Smooth muscle cell (in vitro differentiated cells): ENCODE measurements at regions not wholly inside any gene's neighbourhood (a gene's known extent, or its start where the extent isn't known, plus 50 kb on each side); places are given as distances from the start of the nearest gene placed in this dataset.

Experiments used
- DNase-seq: peaks from one replicate; lab custom pipeline; 2025; ENCODE audit not compliant: unreplicated experiment; lab: John Stamatoyannopoulos, UW
- H2AFZ ChIP-seq: fragments of 200-600 bp; sonication (generic); 2 replicates; pipeline ENCODE4 v1.6.0; 2016; ENCODE audit warnings: antibody characterized with exemption, low read depth, mild to moderate bottlenecking
- H3F3A ChIP-seq: fragments of 200-600 bp; sonication (generic); 2 replicates; pipeline ENCODE4 v1.6.0; 2017; ENCODE audit warnings: antibody characterized with exemption, low read depth
- H3K27ac ChIP-seq: fragments of 200-600 bp; sonication (generic); 2 replicates; pipeline ENCODE4 v1.5.1; 2016; ENCODE audit warnings: low read depth, mild to moderate bottlenecking
- H3K27me3 ChIP-seq: fragments of 200-600 bp; sonication (generic); 2 replicates; pipeline ENCODE4 v1.6.1; 2016; ENCODE audit warnings: low read depth, mild to moderate bottlenecking
- H3K36me3 ChIP-seq: fragments of 200-600 bp; sonication (generic); 2 replicates; pipeline ENCODE4 v1.5.1; 2016; ENCODE audit warnings: low read depth
- H3K4me1 ChIP-seq: fragments of 200-600 bp; sonication (generic); 2 replicates; pipeline ENCODE4 v1.5.1; 2016; ENCODE audit warnings: low read depth
- H3K4me2 ChIP-seq: fragments of 200-600 bp; sonication (generic); 2 replicates; pipeline ENCODE4 v1.6.0; 2016; ENCODE audit warnings: mild to moderate bottlenecking
- H3K4me3 ChIP-seq: fragments of 200-600 bp; sonication (generic); 2 replicates; pipeline ENCODE4 v1.5.1; 2016; ENCODE audit warnings: mild to moderate bottlenecking
- H3K79me2 ChIP-seq: fragments of 200-600 bp; sonication (generic); 2 replicates; pipeline ENCODE4 v1.6.0; 2016; ENCODE audit warnings: low read depth, mild to moderate bottlenecking
- H3K9ac ChIP-seq: fragments of 200-600 bp; sonication (generic); 2 replicates; pipeline ENCODE4 v1.6.0; 2016; ENCODE audit warnings: low read depth
- H3K9me3 ChIP-seq: fragments of 200-600 bp; sonication (generic); replicated peaks from 2 replicates; pipeline ENCODE4 v1.5.1; 2016; ENCODE audit warnings: low read depth
- H4K20me1 ChIP-seq: fragments of 200-600 bp; sonication (generic); 2 replicates; pipeline ENCODE4 v1.6.0; 2016; ENCODE audit warnings: low read depth
- WGBS: methylation state at CpG from one replicate; pipeline ENCODE4 v1.1.7; 2016; ENCODE audit warnings: low lambda C conversion rate; 5-methylcytosine and 5-hydroxymethylcytosine counted together
- TF ChIP-seq, protein P1 (sequence below): fragments of 200-600 bp; sonication (generic); IDR thresholded peaks from 2 replicates; pipeline ENCODE4 v1.5.1; 2017; ENCODE audit warnings: borderline replicate concordance, mild to moderate bottlenecking, antibody characterized with exemption; ENCODE audit not compliant: insufficient read depth, poor library complexity, severe bottlenecking

- H3K9me3 ChIP-seq = no peaks in the 10 kb centered on the region
- H3K27ac ChIP-seq = no peak overlapping the region
- no peaks in the 10 kb centered on the region for H3K79me2 ChIP-seq
- DNase-seq = no peak
- WGBS = 73% methylated on average over 5 of the region's 5 CpGs
- no peaks in the 10 kb centered on the region for H3K27me3 ChIP-seq
- H3K36me3 ChIP-seq = no peaks in the 10 kb centered on the region
- peak overlapping the region; percentile 21 for H3K4me2 ChIP-seq
- H3K4me3 ChIP-seq = no peak overlapping the region
- no peaks in the 10 kb centered on the region for H3K4me1 ChIP-seq
- H3F3A ChIP-seq = no peaks in the 10 kb centered on the region
- TF ChIP-seq, protein P1, sequence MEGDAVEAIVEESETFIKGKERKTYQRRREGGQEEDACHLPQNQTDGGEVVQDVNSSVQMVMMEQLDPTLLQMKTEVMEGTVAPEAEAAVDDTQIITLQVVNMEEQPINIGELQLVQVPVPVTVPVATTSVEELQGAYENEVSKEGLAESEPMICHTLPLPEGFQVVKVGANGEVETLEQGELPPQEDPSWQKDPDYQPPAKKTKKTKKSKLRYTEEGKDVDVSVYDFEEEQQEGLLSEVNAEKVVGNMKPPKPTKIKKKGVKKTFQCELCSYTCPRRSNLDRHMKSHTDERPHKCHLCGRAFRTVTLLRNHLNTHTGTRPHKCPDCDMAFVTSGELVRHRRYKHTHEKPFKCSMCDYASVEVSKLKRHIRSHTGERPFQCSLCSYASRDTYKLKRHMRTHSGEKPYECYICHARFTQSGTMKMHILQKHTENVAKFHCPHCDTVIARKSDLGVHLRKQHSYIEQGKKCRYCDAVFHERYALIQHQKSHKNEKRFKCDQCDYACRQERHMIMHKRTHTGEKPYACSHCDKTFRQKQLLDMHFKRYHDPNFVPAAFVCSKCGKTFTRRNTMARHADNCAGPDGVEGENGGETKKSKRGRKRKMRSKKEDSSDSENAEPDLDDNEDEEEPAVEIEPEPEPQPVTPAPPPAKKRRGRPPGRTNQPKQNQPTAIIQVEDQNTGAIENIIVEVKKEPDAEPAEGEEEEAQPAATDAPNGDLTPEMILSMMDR = no peak
- no peaks in the 10 kb centered on the region for H4K20me1 ChIP-seq
- H3K9ac ChIP-seq = no peak overlapping the region
- no peak overlapping the region for H2AFZ ChIP-seq
These were observed 240.2 kb downstream of the KCNS3 start for GRCh38 chr2:18118703-18119102.

DNA sequence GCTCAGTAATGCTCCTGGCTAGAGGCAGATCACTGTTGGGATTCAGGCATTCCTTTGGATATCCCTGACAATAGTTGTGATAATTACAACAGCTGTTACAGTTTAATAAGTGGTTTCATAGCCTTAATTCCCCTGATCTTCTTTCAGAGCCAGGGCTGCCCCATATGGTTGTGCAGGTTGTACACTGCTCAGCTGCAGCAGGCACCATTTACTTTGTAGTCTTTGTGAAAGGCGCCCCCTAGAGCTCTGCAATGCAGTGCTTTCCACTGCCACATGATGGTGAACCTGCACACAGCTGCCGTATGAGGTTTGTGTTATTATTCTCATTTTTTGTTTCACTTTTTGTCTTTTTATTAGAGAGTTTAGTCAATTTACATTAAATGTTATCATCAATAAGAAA is 239.1 kb downstream of the KCNS3 start:
- H2AFZ ChIP-seq = no peak overlapping the region
- no peak overlapping the region for H3K9ac ChIP-seq
- no peak for DNase-seq
- TF ChIP-seq, protein P1 = peak; percentile 38
- H3F3A ChIP-seq = no peaks in the 10 kb centered on the region
- no peaks in the 10 kb centered on the region for H3K79me2 ChIP-seq
- no peak overlapping the region for H3K4me3 ChIP-seq
- no peaks in the 10 kb centered on the region for H3K27me3 ChIP-seq
- no peak overlapping the region for H3K27ac ChIP-seq
- H3K36me3 ChIP-seq = no peaks in the 10 kb centered on the region
- 40% methylated on average over 2 of the region's 2 CpGs for WGBS
- no peaks in the 10 kb centered on the region for H3K9me3 ChIP-seq
- H4K20me1 ChIP-seq = no peaks in the 10 kb centered on the region
- H3K4me2 ChIP-seq = no peak overlapping the region
- H3K4me1 ChIP-seq = no peaks in the 10 kb centered on the region

DNA sequence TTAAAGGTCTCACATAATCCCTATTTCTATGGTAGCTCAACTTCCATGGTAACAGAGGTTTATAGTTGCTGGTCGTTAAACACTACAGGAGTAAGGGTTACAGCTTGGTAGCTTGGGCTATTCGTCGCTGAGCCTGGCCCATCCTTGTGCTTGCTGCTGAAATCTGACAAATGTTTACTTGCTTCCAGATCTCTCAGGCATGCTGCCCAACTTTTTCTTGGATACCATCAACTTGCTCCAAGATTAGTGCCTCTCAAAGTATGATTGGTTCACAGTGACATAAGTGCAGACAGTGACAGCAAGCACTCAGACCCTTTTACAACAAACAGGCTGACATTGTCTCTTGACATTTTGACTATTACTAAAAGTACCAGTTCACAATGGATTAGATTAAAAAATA is 231.8 kb downstream of the KCNS3 start:
- 82% methylated on average over 3 of the region's 3 CpGs for WGBS
- TF ChIP-seq, protein P1 = no peak
- H3K36me3 ChIP-seq = no peaks in the 10 kb centered on the region
- no peak overlapping the region for H3K27ac ChIP-seq
- no peaks in the 10 kb centered on the region for H3K27me3 ChIP-seq
- no peaks in the 10 kb centered on the region for H3K79me2 ChIP-seq
- no peak overlapping the region for H2AFZ ChIP-seq
- H3F3A ChIP-seq = no peaks in the 10 kb centered on the region
- H3K4me1 ChIP-seq = no peaks in the 10 kb centered on the region
- no peaks in the 10 kb centered on the region for H4K20me1 ChIP-seq
- DNase-seq = no peak
- H3K9me3 ChIP-seq = no peaks in the 10 kb centered on the region
- H3K4me3 ChIP-seq = no peak overlapping the region
- no peak overlapping the region for H3K4me2 ChIP-seq
- no peak overlapping the region for H3K9ac ChIP-seq

GRCh38 chr2:18106841-18107240 is 228.4 kb downstream of the KCNS3 start:
- H3K79me2 ChIP-seq = no peaks in the 10 kb centered on the region
- no peak for DNase-seq
- no peak overlapping the region for H2AFZ ChIP-seq
- H3K4me3 ChIP-seq = no peak overlapping the region
- no peaks in the 10 kb centered on the region for H3F3A ChIP-seq
- H3K27ac ChIP-seq = no peak overlapping the region
- TF ChIP-seq, protein P1 = no peak
- no peaks in the 10 kb centered on the region for H4K20me1 ChIP-seq
- 78% methylated on average over 2 of the region's 2 CpGs for WGBS
- no peak overlapping the region for H3K4me2 ChIP-seq
- H3K36me3 ChIP-seq = no peaks in the 10 kb centered on the region
- H3K9ac ChIP-seq = no peak overlapping the region
- no peaks in the 10 kb centered on the region for H3K4me1 ChIP-seq
- H3K9me3 ChIP-seq = no peaks in the 10 kb centered on the region
- peaks cover 10% of the 10 kb centered on the region for H3K27me3 ChIP-seq
